ENCODE measurements at regions not wholly inside any gene's neighbourhood (a gene's known extent, or its start where the extent isn't known, plus 50 kb on each side); places are given as distances from the start of the nearest gene placed in this dataset.
A peak's percentile ranks its signal among the peaks of the same experiment; 100 is the strongest.
"Not testable (repeated sequence)": the region's sequence is repeated elsewhere in the genome, so short reads cannot be mapped to it uniquely, and the experiment has no call there.

DNA sequence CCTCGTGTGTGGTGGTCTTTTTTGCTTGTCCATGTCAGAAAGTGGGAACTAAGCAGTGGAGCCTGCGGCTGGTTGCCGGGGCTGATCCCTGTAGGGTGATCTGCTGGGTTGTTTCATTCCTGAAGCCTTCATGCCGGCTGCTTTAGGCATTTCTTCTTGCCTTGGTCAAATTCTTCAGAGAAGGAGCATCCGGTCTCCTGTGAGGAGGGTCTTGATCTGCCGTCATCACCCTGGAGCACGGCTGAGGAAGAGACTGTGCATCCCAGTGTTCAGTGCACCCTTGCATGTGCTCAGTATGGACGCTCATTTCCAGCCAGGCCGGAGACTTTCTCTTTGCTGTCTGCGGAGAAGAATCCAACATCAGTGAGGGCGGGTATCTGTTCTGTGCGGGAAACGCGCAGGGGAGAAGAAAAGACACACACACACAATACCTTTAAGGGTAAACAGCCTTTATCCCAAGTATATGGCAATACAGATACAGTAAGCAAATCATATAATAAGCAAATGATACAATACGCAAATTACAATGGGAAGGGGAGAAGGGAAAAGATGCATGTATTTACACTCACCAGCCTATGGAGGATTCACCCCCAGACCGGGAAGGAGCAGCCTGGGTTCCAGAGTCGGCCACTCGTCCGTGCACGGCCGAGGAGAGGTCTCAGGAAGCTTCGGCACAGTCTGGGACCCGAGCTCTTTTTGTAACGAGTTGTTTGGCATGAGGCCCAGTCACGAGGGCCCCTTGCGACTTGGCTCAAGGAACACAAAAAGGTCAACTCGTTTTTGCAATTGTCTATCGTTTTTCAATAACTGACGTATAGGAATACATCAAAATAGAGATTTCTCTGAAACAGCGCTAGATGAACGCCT, 1366.8 kb upstream of the TMEM132C start:
- DNase-seq, result peak; percentile 25

DNA sequence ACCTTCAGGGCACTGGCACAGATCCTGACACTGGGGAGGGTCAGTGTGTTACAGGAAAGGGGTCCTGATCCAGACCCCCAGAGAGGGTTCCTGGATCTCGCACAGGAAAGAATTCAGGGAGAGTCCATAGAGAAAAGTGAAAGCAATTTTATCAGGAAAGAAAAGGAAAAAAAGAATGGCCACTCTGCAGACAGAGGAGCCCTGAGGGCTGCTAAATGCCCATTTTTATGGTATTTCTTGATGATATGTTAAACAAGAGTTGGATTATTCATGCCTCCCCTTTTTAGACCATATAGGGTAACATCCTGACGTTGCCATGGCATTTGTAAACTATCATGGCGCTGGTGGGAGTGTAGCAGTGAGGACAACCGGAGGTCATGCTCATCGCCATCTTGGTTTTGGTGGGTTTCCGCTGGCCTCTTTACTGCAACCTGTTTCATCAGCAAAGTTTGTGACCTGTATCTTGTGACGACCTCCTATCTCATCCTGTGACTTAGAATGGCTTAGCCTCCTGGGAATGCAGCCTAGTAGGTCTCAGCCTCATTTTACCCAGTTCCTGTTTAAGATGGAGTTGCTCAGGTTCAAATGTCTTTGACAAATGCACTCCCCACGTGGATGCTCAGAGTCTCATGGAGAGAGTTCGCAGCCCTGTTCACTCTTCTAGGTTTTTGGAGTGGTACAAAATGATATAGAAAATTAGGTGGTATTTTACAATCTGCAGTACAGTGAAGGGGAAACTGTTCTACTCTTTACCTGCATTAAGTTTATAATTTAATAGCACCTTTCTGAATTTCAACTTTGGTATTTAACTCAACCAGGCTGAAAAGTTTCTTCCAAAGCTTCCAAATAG, 1363.7 kb upstream of the TMEM132C start:
- no peak for DNase-seq

DNA sequence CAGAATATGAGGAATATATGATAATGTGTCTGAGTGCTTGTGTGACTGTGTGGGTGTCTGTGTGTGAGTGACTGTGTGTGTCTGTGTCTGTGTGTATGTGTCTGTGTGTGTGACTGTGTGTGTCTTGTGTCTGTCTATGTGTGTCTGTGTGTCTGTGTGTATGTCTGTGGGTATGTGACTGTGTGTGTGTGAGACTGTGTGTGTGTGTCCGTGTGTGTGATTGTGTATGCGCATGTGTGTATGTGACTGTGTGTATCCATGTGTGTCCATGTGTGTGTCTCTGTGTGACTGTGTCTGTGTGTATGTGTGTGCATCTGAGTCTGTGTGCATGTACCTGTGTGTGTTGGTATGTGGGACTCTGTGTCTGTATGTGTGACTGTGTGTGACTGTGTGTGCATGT, 1361.2 kb upstream of the TMEM132C start:
- DNase-seq, result no peak

- no peak for DNase-seq
Measured at GRCh38 chr12:126907900-126908764, 1358.8 kb upstream of the TMEM132C start.

- no peak for DNase-seq
Measured at GRCh38 chr12:126908765-126909142, 1358.2 kb upstream of the TMEM132C start.

DNA sequence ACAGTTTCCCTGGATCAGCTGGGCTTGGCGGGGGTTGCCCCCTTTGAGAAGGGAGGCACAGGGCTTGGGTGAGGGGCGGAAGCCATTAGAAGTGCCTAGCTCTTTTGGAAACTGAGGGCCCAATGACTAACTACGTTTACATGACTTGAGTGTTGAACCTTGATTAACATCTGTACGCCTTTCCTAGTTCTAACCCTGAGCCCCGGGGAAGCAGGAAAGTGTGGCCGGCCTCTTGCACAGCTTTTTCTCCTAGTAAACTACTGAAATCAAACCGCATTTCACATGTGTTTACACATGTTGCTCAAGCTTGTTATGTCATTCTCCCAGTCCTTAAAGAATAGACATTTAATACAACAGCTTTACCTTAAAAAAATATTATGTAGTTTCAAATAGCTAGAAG, 1356.4 kb upstream of the TMEM132C start:
- no peak for DNase-seq

GRCh38 chr12:126912111-126912510, 1354.9 kb upstream of the TMEM132C start:
- DNase-seq, result no peak

- DNase-seq, result no peak
Measured at GRCh38 chr12:126914170-126914793, 1352.7 kb upstream of the TMEM132C start.

DNA sequence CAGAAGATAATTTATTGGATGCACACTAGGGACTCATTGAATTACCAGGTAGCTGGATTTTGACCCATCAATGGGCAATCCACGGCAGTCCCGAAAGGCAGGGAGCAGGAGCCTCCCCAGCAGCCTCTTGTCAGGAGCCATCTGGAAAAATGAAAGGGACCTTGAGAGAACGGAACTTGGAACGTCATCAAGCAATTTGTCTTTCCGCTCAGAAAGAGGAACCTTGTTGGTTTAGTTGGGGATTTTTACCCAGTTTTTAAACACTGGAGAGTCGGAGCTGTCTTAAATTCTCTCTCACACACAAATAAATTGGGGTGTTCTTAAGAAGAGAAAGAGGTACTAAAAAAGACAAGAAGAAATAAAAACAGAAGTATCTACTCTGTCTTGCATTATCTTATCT, 1351.7 kb upstream of the TMEM132C start:
- DNase-seq, result no peak

GRCh38 chr12:126926023-126926594, 1340.9 kb upstream of the TMEM132C start:
- DNase-seq, result no peak

- no peak for DNase-seq
Measured at GRCh38 chr12:126930234-126930633, 1336.7 kb upstream of the TMEM132C start.

GRCh38 chr12:126932156-126932555, 1334.8 kb upstream of the TMEM132C start:
- DNase-seq, result no peak

DNA sequence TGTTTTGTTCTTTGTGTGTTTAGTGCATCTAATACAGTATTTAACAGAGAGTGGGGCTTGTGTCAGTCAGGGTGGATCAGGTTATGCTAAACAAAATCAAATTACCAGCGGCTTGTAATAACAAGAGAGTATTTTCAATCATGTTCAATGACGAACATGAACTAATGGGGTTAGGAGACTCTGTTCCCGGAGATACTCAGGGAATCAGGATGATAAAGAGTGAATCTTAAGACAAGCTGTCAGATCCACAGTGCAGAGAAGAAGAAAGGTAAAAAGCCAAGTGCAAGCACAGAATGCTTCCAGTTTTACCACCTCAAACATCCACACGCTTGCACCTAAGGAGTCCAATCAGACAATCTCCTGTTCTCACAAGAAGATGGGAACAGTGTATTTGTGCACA, 1331.5 kb upstream of the TMEM132C start:
- no peak for DNase-seq

DNA sequence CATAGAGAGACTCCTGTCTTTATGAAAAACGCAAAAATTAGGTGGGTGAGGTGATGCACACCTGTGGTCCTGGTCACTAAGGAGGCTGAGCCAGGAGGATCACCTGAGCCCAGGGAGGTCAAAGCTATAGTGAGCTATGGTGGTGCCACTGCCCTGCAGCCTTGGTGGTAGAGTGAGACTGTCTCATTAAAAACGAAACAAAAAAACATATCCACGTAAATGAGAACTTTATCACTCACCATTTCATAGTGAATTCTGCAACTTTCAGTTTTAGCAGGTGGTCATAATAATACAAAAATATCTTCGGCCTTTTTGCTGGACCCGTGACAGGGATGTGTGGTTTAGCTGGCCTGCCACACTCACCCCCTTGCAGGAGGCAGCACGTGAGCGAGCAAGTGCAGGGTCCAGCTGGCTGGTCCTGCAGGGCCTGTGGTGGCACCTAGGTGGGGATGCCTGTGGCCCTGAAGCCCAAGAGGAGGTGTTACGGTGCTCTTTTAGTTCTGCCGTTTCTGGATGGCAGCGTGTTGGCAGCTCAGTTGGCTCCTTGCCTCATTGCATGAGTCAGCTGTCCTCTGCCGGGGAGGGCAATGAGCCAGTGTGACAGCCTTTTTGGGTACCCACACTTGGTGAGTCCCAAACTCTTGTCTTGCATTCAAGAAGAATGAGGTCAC, 1330.7 kb upstream of the TMEM132C start:
- no peak for DNase-seq

- no peak for DNase-seq
Measured at GRCh38 chr12:126937431-126937830, 1329.5 kb upstream of the TMEM132C start.

DNA sequence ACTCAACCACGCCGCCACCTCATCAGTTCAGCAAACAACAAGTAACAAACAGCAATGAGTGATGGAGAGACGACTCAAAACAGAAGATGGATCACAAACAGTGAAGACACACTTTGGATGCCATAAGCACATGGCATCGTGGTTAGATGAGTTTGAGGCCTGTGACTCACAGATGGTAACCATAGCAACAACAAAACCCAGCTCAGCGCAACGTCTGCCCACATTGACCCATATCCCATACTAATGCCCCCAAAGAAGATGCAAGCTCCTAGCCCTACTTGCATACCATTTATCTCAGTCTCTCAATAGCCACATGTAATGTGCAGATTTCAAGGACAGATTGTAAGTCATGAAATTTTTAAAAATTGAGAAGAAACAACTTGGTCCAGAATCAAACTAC, 1322.3 kb upstream of the TMEM132C start:
- DNase-seq, result no peak

- DNase-seq, result not testable (repeated sequence)
Measured at GRCh38 chr12:126946958-126947357, 1320.0 kb upstream of the TMEM132C start.

- no peak for DNase-seq
Measured at GRCh38 chr12:126949558-126949957, 1317.4 kb upstream of the TMEM132C start.

GRCh38 chr12:126950266-126950665, 1316.7 kb upstream of the TMEM132C start:
- DNase-seq, result no peak

- no peak for DNase-seq
Measured at GRCh38 chr12:126952096-126953007, 1314.6 kb upstream of the TMEM132C start.
